ENCODE measurements at regions not wholly inside any gene's neighbourhood (a gene's known extent, or its start where the extent isn't known, plus 50 kb on each side); places are given as distances from the start of the nearest gene placed in this dataset.

- DNase-seq (ENCODE audit: low spot score), result no peak
- no peak for TF ChIP-seq CTCF (IDR thresholded peaks at IDR 0.05; ENCODE audit: extremely low read depth, missing control alignments)
Measured at GRCh38 chr5:100004969-100005368, 530.2 kb upstream of the FAM174A start.

- no peak for TF ChIP-seq CTCF (IDR thresholded peaks at IDR 0.05; ENCODE audit: extremely low read depth, missing control alignments)
- DNase-seq (ENCODE audit: low spot score), result no peak
Measured at GRCh38 chr5:99998319-99998718, 536.9 kb upstream of the FAM174A start.

GRCh38 chr5:99995407-99995806 lies 539.8 kb upstream of the FAM174A start:
- no peak for DNase-seq (ENCODE audit: low spot score)
- no peak for TF ChIP-seq CTCF (IDR thresholded peaks at IDR 0.05; ENCODE audit: extremely low read depth, missing control alignments)

- no peak for DNase-seq (ENCODE audit: low spot score)
- no peak for TF ChIP-seq CTCF (IDR thresholded peaks at IDR 0.05; ENCODE audit: extremely low read depth, missing control alignments)
Measured at GRCh38 chr5:99973779-99974178, 561.4 kb upstream of the FAM174A start.

- DNase-seq (ENCODE audit: low spot score), result no peak
- TF ChIP-seq CTCF (IDR thresholded peaks at IDR 0.05; ENCODE audit: extremely low read depth, missing control alignments), result no peak
Measured at GRCh38 chr5:99955962-99956361, 579.2 kb upstream of the FAM174A start.

GRCh38 chr5:99955006-99955405 lies 580.2 kb upstream of the FAM174A start:
- no peak for DNase-seq (ENCODE audit: low spot score)
- no peak for TF ChIP-seq CTCF (IDR thresholded peaks at IDR 0.05; ENCODE audit: extremely low read depth, missing control alignments)

- DNase-seq (ENCODE audit: low spot score), result no peak
- TF ChIP-seq CTCF (IDR thresholded peaks at IDR 0.05; ENCODE audit: extremely low read depth, missing control alignments), result no peak
Measured at GRCh38 chr5:99949969-99950524, 585.1 kb upstream of the FAM174A start.

Data from GM20000 (cell line).